ENCODE measurements at regions not wholly inside any gene's neighbourhood (a gene's known extent, or its start where the extent isn't known, plus 50 kb on each side); places are given as distances from the start of the nearest gene placed in this dataset.

GRCh38 chr11:116539836-116540418 is 232.9 kb downstream of the BUD13 start:
- TF ChIP-seq POLR2A (IDR thresholded peaks at IDR 0.05), result no peak
- TF ChIP-seq, protein P1, sequence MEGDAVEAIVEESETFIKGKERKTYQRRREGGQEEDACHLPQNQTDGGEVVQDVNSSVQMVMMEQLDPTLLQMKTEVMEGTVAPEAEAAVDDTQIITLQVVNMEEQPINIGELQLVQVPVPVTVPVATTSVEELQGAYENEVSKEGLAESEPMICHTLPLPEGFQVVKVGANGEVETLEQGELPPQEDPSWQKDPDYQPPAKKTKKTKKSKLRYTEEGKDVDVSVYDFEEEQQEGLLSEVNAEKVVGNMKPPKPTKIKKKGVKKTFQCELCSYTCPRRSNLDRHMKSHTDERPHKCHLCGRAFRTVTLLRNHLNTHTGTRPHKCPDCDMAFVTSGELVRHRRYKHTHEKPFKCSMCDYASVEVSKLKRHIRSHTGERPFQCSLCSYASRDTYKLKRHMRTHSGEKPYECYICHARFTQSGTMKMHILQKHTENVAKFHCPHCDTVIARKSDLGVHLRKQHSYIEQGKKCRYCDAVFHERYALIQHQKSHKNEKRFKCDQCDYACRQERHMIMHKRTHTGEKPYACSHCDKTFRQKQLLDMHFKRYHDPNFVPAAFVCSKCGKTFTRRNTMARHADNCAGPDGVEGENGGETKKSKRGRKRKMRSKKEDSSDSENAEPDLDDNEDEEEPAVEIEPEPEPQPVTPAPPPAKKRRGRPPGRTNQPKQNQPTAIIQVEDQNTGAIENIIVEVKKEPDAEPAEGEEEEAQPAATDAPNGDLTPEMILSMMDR (IDR thresholded peaks at IDR 0.05), result no peak
- no peak for TF ChIP-seq EP300 (IDR thresholded peaks at IDR 0.05)
- no peak for TF ChIP-seq POLR2AphosphoS5 (IDR thresholded peaks at IDR 0.05)

All from gastroesophageal sphincter (tissue), 3 donors.